GM21576 (cell line): ENCODE measurements at regions not wholly inside any gene's neighbourhood (a gene's known extent, or its start where the extent isn't known, plus 50 kb on each side); places are given as distances from the start of the nearest gene placed in this dataset.
"Not testable (repeated sequence)": the region's sequence is repeated elsewhere in the genome, so short reads cannot be mapped to it uniquely, and the experiment has no call there.

Source experiments
- ATAC-seq: cut with Tn5 transposase; IDR thresholded peaks from one replicate; pipeline ENCODE4 v1.9.1; 2021; ENCODE audit warnings: mild to moderate bottlenecking, moderate library complexity; ENCODE audit not compliant: unreplicated experiment

DNA sequence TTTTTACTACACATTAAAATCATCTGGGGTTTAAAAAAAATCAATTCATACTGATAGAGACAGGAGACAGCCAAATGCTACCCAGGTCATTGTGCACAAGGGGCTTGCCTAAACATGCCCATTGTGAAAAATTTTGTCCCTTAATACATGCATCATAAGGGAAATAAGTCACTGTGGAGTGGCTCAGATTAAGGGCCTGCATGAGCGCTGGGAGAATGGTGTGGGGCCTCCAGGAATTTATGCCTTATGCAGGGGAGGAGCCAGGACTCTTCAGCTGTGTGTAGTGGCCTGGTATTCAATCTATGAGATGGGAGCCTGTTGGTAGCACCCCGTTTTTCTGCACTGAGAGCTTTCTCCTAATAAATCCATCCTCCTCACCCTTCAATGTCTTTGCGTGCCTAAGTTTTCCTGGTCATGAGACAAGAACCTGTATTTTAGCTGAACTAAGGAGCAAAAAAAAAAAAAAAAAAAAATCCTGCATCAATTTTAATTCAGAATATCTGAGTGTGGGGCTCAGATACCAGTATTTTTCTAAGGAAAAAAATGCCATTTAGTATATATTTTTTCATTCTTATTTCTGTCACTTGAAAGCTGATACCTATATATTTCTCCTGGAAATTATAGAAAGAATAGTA, 997.6 kb upstream of the ATXN8OS start:
- ATAC-seq = no peak

DNA sequence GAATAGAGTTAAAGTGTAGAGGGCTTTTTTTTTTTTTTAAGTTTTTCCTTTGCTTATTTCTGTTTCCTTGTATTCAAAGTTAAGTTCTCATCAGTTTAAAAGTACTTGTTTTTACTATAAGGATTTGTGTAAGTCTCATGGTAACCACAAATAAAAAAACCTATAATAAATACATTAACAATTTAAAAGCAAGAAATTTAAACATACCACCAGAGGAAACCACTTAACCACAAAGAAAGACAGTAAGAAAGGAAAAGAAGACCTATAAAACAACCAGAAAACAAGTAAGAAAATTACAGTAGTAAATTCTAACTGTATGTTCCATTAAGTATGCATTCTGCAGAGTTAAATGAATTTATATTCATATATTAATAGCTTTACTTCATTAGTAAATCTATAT, 999.1 kb upstream of the ATXN8OS start:
- no peak for ATAC-seq

DNA sequence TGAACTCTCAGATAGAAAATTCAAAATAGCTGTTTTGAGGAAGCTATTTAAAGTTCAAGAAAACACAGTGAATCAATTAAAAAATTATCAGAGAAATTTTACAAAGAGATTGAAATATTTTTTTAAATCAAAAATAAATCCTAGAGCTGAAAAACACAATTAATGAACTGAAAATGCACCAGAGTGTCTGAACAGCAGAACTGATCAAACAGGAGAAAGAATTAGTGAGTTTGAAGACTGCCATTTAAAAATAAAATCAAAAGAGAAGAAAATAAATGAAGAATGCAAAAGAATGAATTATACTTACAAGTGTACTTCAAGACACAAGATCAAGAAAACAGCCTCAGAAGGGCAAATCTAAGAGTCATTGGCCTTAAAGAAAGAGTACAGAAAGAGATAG, 1000.2 kb upstream of the ATXN8OS start:
- no peak for ATAC-seq

DNA sequence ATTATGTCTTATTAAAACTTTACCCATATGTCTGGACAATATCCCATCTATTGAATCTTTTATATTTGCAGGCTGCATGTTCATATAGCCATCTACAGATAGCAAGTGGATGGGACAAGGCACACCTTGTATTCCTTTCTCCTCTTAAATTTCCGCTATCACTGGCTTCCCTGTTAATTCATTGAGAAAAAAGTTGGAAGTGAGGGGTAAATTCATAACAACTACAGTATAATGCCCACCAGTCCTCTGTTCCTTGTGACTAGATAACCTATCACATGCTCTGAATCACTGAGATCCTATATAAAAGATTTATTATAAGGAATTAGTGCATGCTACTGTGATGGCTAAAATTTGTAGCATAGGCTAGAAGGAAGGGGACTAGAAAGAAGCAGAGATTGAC, 1005.8 kb upstream of the ATXN8OS start:
- no peak for ATAC-seq

DNA sequence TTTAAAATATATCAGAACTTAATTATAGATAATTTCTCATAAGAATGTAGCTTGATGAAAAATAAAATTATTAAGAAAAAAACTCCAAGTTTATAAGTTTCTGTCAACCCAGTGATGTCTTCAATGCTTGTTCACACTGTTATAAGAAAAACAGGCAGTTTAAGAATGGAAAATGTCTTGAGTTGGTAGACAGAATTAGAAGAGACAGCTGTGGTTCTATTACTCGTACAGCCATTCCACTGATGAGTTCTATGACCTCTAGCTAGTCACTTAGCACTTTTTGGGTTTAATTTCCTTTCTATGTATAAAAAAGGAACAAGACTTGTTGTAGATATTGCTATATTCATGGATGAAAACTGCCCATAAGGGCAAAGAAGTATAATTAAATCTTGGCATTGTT, 1013.1 kb upstream of the ATXN8OS start:
- ATAC-seq = no peak

DNA sequence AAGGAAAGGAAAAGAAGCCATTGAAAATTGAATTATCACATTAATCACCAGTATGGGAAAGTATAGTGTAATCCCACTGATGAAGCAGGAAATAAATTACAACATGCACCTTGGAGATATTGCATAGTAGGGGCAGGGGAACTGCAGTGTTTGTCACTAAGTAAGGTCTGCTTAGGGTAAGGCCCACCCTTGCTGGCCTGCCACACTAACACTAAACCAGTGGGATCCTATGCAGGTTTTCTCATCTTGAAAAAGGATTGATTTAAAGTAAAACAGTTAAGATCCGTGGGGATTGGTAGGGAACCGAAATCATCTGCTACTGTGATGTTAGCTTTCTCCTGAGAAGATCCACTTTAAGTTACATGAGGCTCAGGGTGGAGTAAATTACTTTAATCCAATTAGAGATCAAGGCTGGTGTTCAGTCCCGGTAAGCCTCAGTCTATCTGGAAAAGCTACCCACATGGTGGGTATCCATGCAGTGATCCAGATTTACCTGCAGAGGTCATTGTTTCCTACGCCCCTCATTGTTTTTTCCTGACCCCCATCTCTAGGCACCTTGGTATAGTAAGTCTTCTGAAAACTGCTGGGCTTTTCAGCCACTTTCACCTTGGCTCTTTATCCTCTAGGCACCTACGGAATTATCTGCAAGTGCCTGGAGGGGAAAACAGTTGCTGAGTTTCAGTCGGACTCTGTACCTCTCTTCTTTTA, 1014.9 kb upstream of the ATXN8OS start:
- ATAC-seq = no peak

DNA sequence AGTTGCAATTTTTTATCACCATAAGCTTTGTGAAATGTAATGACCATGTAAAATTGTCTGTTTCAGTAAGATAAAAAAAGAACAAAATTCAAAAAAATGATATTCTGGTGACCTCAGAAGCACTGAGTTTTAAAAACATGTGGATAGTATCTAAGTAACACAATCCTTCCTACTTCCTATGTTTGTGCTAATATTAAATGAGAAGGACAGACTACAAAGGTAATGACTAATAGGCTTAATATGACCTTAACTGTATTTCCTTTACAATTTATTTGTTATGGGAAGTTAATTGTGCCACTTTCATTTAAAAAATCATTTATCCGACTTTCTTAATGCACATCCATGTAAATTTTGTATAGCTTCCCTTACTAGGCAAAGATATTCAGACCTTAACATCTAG, 1030.4 kb upstream of the ATXN8OS start:
- no peak for ATAC-seq

DNA sequence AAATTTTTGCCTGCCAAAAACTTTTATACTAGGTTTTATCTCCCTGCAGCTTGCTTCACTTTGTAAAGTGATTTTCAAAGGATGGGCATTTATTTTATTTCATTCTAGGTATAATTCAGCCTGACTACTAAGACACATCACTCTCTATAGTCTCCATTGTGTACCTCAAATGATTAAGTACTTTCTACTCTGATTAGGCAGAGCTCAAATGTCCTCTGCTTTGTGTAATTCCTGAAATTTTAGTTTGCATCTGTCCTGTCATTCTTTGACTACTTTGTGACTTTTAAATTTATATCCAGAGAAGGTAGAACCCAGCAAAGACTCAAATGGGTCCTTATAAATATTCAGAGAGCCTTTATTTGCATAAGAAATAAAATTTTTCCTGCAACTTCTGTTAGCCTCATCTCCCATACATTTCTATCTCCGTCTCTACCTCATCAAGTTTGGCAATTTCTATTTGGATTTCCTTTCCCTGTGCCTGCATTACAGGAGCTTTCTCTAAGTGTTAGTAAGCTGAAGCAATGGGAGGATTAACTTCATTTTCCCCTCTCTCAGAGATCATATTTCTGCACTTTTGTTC, 1038.0 kb upstream of the ATXN8OS start:
- no peak for ATAC-seq

DNA sequence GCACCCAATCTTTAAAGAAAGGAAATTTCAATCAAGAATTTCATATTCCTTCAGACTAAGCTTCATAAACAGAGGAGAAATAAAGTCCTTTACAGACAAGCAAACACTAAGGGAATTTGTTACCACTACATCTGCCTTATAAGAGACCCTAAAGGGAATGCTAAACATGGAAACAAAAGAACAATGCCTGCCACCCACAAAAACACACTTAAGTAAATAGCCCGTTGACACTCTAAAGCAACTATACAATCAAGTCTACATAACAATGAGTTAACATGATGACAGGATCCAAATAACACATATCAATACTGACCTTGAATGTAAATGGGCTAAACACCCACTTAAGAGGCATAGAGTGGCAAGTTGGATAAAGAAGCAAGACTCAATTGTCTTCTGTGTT, 1056.9 kb upstream of the ATXN8OS start:
- ATAC-seq = no peak

DNA sequence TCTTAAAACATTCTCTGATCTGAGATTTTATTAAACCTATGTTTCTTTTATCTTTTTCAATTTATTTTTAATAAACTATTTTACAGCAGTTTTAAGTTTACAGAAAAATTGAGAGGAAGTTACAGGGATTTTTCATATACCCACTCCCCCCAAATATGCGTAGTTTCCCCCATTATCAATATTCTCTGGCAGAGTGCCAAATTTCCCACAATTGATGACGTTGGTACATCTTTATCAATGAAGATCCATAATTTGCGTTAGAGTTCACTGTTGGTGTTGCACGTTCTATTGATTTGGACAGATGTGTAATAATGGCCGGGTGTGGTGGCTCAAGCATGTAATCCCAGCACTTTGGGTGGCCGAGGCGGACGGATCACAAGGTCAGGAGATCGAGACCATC, 1063.0 kb upstream of the ATXN8OS start:
- ATAC-seq = no peak

DNA sequence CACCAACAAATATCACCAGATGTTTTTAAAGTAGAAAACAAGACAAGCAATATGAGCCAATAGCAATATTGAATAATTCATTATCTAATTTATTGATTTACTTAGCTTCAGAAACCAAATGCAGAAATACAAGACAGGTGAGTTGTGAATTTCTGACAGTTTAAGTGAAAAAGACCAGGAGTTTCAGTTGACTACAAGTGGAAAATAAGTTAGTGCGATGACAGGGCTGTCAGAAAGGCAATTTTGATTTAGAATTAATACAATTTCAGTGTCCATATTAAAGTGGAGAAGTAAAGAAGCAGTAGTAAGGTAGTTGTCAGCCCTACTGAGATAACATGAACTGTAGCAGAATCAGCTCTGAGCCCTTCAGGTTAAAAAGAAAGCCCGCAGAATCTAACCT, 1066.7 kb upstream of the ATXN8OS start:
- ATAC-seq = no peak

DNA sequence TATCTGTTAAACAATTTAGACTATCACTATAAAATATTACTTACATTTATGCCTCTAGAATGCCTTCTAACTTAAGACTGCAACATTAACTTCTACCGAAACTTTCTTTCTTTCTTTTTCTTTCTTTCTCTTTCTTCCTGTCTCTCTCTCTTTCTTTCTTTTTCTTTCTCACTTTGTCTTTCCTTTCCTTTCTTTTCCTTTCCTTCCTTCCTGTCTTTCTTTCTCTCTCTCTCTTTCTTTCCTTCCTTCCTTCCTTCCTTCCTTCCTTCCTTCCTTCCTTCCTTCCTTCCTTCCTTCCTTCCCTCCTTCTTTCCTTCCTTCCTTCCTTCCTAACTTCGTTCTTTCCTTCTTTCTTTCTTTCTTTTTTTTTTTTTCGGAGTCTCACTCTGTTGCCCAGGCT, 1071.9 kb upstream of the ATXN8OS start:
- ATAC-seq = no peak

DNA sequence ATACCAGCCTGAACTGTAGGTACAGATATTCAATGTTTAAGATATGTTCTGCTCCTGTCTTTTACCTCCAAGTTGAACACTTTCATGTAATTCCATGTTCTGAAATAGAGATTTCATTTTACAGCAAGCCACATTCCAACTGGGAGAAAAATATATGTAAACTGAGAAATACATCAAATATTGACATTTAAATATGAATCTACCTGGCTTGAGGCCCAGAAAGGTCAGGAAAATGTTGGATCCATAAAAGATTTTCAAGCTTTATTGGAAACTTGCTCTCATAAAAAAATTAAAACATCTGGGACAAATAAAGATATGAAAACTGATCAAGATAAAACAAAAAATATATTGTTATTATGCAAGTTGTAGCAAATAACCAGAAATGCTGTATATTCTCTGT, 1078.7 kb upstream of the ATXN8OS start:
- ATAC-seq = no peak

DNA sequence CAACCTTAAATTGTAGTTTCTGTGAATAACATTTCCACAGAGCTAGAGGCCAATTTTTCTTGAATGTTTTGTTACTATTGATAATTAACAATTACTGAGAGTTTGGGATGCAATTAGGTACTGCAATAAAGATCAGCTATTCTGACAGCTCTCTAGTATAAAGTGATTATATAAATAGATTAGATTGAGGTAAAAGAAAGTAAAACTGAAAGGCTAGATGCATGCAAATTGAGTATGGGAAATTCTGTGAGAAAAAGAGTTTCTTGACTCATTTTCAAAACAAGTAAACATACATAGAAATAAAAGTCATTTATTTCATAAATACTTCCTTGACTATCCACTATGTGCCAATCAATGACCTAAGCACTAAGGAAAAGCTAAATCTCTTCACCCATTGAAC, 1087.5 kb upstream of the ATXN8OS start:
- ATAC-seq = no peak

DNA sequence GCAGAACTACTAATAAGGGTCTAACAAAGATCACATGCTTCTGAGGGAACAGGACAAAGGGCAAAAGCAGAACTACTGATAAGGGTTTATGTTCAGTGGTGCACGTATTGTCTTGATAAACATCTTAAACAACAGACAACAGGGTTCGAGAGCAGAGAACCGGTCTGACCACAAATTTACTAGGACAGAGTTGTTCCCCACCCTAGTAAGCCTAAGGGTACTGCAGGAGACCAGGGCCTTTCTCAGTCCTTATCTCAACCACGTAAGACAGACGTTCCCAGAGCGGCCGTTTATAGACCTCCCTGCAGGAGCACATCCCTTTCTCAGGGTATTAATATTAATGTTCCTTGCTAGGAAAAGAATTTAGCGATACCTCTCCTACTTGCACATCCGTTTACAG, 1089.5 kb upstream of the ATXN8OS start:
- ATAC-seq = not testable (repeated sequence)

DNA sequence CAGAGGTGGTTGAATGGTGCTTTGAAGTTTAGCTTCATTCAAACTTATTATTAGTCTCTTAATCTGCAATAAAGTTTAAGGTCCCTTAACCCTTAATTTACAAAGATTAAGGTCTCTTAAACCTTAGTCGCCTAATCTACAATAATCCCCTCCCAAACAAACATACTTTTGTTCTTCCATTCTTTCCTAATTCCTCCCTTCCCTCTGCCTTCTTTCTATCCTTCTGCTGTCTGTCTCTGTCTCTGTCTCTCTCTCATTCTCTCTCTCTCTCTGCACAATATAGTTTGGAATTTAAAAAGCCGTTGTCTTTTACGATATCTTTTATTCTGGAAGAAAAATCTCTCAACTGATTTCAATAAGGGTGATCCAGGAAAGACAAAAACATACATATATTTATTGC, 1096.8 kb upstream of the ATXN8OS start:
- no peak for ATAC-seq

DNA sequence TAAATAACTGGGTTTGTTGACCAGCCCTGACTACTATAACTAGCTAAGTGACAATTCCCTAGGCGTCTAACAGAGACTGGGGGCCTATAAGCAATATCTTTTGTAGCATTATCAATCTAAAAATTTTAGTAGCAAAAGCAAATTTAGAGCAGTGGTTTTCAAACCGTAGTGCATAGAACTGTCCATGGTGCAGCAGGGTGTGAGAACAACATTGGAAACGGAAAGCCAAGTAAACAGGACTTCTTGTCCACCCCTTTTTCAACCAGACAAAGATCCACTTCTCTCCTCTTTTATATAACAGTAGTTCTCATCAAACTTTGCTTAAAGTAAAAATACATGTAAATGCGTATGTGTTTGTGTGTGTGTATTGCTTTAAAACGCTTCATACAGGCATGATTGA, 1099.1 kb upstream of the ATXN8OS start:
- ATAC-seq = no peak

DNA sequence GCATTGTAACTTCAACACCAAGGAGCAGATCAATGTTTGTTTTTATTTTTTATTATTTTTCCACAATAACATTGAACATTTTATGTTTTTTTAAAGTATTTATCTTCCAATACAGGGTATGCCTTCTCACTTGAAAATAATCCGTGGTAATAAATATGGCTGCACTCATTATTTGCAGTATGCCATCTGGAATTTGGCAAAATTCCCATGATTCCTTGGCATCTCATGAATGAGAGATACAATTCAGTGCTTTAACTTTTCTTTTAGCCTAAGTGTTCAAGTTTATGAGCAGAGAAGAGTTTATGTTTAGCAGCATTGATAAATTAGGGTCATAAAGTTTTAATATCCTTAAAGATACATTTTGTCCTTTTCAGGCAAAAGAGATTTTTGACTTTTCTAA, 1109.6 kb upstream of the ATXN8OS start:
- ATAC-seq = no peak

DNA sequence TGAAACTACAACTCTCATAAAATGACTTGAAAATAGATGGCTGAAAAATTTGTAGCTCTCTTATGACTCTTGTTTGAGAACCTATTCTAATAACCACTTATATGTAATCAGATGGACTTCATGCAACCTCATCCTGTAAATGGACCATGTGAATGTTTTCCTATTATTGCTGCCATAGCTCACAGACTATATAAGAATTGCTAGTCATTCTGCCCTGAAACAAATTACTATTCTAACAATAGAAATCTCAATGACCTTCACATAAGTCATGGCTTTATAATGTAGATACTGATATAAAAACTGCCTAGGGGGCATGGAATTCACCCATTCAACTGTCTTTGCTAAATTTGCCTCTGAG, 1111.0 kb upstream of the ATXN8OS start:
- ATAC-seq = no peak

DNA sequence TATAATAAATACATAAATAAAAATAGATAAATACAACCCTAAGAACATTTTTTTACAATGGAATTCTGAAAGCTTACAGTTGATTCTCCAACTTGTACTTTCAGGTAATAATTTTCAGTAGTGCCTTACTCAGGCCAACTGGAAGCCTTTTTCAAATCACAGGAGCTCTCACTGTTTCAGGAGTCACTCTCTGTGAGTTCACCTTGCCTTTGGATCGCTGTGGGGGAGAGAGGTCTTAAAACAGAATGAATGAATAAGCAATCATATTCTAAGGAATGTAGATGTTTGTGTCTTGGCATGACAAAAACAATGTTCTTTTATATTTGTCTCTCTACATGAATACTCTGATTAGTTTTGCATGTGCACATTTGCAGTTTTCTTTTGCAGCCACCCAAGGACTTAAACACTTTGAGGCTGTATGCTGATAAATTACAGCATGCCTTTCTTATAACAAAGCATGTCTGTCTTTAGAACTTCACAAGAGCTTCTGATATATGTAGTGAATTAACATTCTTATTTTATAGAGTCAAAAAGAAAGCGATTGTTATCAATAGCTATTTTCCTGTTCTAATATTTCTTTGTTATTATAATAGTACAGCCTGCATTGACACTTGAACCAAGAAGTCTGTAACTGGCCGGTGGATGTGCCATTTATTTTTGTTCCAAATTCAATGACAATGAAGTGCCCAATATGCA, 1111.5 kb upstream of the ATXN8OS start:
- ATAC-seq = no peak

DNA sequence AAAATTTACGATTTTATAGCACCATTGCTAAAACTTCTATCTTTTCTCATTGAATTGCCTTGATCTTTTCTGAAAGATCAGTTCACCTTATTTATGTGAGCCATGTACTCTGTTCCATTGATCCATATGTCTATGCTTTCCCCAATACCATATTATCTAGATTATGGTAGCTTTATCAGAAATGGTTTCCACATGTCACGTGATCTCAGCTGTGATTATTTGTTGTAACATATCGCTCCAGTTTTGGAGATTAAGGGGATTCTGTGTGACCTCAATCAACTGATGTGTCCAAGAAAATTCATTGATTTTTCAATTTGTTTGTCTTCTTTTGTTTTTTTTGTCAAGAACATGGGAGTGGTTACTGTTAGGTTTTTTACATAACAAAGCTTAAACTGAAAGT, 1114.5 kb upstream of the ATXN8OS start:
- ATAC-seq = no peak

DNA sequence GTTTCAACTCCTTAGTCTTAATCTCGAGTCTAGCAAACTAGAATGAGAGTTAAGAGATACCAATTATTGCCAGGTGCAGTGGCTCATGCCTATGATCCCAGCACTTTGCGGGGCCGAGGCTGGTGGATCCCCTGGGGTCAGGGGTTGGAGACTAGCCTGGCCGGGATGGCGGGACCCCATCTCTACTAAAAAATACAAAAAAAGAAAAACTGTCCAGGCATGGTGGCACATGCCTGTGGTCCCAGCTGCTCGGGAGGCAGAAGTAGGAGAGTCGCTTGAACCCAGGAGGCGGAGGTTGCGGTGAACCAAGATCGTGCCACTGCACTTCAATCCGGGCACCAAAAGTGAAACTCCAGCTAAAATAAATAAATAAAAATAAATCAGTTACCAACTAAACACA, 1119.5 kb upstream of the ATXN8OS start:
- no peak for ATAC-seq
